GM13976 (cell line): ENCODE measurements at regions not wholly inside any gene's neighbourhood (a gene's known extent, or its start where the extent isn't known, plus 50 kb on each side); places are given as distances from the start of the nearest gene placed in this dataset.

Experiments
- DNase-seq: peaks from one replicate; pipeline ENCODE4 v3.0.0; 2012; ENCODE audit warnings: low spot score
- in situ Hi-C: fragments of 300-500 bp; cut with MboI; formaldehyde crosslinking; loops from one replicate; pipeline ENCODE4 v1.12.0; 2022; ENCODE audit warnings: low sequenced_read_pairs, mixed read lengths, inconsistent platforms; ENCODE audit not compliant: unreplicated experiment
- TF ChIP-seq, protein P1 (sequence below): IDR thresholded peaks from 2 replicates; pipeline ENCODE4 v1.5.1; 2012; ENCODE audit warnings: borderline replicate concordance, mild to moderate bottlenecking; ENCODE audit not compliant: insufficient read depth; ENCODE audit errors: extremely low read depth, missing control alignments, control extremely low read depth

DNA sequence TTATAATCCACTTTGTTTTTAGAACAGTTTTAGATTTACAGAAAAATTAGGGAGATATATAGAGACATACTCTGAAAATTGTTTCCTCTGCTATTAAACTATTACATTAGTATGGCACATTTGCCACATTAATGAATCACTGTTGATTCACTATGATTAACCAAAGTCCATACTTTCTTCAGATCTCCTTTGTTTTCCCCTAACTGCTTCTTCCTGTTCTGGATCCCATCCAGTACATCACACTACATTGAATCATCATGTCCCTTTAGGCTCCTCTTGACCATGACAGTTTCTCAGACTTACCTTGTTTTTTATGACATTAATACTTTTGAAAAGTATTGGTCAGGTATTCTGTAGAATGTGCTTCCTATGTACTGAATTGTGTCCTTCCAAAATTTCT is 109.2 kb upstream of the EDNRA start:
- DNase-seq = no peak
- in situ Hi-C loops = no loop called here
- TF ChIP-seq, protein P1, sequence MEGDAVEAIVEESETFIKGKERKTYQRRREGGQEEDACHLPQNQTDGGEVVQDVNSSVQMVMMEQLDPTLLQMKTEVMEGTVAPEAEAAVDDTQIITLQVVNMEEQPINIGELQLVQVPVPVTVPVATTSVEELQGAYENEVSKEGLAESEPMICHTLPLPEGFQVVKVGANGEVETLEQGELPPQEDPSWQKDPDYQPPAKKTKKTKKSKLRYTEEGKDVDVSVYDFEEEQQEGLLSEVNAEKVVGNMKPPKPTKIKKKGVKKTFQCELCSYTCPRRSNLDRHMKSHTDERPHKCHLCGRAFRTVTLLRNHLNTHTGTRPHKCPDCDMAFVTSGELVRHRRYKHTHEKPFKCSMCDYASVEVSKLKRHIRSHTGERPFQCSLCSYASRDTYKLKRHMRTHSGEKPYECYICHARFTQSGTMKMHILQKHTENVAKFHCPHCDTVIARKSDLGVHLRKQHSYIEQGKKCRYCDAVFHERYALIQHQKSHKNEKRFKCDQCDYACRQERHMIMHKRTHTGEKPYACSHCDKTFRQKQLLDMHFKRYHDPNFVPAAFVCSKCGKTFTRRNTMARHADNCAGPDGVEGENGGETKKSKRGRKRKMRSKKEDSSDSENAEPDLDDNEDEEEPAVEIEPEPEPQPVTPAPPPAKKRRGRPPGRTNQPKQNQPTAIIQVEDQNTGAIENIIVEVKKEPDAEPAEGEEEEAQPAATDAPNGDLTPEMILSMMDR = no peak

DNA sequence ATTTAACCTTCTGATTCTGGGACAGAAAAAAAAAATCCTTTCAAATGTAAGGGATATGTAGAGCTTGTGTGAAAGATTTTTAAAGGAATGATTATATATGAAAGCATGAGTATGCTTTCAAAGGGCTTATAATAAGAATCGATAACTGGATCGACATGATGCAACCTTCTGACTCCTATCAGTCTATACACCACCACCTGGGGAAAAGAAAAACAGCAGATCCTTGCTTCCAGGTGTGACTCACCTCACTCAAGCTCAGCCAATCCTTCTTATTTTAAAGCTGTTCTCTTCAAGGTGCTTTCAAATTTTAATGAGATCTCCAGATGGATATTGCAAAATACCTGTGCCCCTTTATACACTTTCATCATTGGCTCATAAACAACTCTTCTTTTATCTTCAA is 102.1 kb upstream of the EDNRA start:
- TF ChIP-seq, protein P1 = no peak
- in situ Hi-C loops = no loop called here
- no peak for DNase-seq

DNA sequence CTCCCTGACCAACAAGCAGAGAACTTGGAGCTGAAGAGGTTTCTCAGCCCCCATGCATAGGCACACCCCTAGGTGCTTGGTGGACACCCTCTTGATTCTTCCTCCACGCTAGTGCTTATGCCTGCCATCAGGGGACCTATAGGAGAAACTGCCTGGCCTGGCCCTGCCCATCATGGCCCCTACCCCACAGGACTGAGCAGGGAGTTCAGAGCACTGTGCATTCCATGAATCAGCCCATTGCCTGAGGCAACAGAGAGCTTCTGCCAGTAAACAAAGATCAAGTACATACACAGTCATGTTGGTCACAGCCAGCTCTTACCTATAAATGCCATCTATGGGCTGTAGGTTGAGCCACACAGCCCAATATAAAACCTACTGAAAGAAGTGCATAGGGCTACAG is 99.1 kb upstream of the EDNRA start:
- in situ Hi-C loops = no loop called here
- TF ChIP-seq, protein P1 = no peak
- DNase-seq = no peak

DNA sequence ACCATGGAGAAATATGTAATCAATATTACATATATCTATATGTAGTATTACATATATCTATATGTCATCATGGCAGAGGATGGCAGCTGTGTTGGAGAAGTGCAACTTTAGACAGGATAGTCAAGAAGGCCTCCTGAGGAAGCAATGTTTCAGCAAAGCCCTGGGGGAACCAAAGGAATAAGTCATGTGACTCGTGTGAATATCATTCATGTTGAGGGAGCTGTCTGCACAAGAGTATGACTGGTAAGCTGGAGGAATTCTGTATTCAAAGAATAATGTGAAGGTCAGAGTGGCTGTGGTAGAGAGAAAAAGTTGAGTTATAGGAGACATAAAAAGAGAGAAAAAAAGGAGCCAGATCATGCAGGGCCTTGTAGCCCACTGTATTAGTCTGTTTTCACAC is 92.9 kb upstream of the EDNRA start:
- in situ Hi-C loops = no loop called here
- DNase-seq = no peak
- TF ChIP-seq, protein P1 = no peak

DNA sequence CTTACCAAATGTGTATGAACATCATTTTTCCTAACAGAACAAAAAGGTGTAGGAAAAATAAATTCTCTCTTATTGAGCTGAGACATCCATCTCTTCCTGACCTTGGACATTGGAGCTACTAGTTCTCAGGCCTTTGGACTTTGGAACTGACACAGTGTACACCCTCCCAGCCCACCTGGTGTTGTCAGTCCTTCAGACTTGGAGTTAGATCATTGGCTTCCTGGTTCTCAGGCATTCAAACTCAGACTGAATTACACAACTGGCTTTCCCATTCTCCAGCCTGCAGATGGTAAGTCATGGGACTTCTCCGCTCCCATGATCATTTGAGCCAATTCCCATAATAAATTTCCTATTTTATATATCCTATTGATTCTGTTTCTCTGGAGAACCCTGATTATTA is 84.8 kb upstream of the EDNRA start:
- in situ Hi-C loops = no loop called here
- TF ChIP-seq, protein P1 = no peak
- no peak for DNase-seq

DNA sequence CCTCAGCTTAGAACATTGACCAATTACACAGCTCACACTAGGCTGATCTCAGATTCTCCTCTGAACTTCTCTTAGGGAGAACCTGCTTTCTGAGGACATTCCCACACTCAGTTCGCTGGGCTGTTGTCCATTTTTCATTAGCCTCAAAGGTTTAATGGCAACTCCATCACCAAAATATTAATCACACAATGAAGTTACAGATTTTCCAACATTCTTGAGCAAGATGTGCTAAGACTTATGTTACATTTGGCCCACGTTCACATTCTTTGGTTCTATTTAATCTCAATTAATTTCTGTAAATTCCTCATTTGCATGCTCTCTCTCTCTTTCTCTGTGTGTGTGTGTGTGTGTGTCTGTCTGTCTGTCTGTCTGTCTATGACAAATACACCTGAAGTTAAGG is 82.3 kb upstream of the EDNRA start:
- TF ChIP-seq, protein P1 = no peak
- no peak for DNase-seq
- in situ Hi-C loops = no loop called here

DNA sequence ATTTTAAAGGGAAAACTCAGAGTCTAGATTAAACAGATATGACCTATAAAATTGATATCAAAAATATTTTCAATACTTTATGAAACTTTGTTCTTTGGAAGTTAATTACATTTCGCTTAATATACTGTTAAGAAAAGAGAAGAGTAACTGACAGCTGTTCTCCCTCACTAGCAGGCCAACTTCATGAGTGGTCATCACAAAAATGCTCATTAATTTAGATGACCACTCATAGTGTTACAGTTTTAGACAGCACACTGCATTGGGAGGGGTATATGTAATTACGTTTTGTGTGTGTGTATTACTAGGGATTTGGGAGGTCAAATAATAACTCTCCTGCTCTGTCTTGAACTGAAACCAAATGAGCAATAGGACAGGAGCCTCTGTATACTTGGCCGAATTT is 80.2 kb upstream of the EDNRA start:
- no peak for DNase-seq
- TF ChIP-seq, protein P1 = no peak
- in situ Hi-C loops = no loop called here
